RPMI7951 (cell line): ENCODE measurements at regions not wholly inside any gene's neighbourhood (a gene's known extent, or its start where the extent isn't known, plus 50 kb on each side); places are given as distances from the start of the nearest gene placed in this dataset.

Source experiments
- DNase-seq: peaks from one replicate; pipeline ENCODE4 v3.0.0-alpha.2; 2012; ENCODE audit warnings: low read depth

DNA sequence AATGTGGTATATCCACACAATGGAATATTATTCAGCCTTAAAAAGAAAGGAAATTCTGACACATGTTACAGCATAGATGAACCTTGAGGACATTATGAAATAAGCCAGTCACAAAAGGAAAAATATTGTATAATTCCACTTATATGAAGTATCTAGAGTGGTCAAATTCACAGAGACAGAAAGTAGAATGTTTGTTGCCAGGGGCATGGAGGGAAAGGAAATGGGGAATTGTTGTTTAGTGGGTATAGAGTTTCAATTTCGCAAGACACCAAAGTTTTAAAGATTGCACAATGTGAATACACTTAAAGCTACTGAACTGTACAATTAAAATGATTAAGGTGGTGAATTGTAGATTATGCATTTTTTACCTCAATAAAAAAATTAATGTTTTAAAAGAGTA is 92.9 kb downstream of the TXNL1 start:
- no peak for DNase-seq

DNA sequence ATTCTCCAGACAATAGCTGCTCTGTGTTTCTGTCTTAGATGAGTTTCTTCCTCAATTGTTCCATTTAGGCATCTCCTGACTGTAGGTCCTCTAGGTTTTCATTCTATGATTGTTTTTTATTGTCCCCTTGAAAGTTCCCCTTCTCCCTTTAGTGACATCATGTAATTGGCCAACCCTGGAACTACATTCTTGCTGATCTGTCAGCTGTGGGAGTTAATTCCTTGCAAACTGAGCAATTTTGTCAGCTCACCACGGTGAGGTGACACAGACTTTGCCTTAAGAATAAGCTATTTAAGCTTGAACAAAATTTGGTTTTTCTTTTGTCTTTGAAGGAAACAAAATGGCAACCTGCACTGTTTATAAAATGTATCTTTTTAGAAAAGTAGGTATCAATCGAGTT is 95.9 kb downstream of the TXNL1 start:
- DNase-seq = no peak

GRCh38 chr18:56541793-56542192 is 96.6 kb downstream of the TXNL1 start:
- DNase-seq = no peak

DNA sequence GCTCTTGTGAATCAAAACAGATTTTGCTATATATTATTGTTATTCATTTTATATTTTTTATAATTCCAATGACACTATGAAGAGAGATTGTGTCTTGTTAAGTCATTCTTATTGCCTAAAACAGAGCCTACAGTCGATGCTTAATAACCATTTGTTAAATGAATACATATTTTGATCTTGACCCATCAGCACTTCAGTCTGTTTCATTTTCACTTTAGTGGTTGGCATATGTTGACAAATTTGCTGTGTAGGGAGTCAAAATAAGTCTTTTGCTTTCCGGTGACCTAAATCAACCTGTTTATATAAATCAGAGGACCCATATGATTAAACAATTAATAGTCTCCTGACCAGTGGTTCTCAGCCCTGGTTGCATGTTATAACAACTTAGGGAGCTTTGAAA is 97.1 kb downstream of the TXNL1 start:
- DNase-seq = no peak

- no peak for DNase-seq
Measured at GRCh38 chr18:56538746-56539145, 99.6 kb downstream of the TXNL1 start.

- DNase-seq = peak; percentile 44
Measured at GRCh38 chr18:56532176-56532840, 106.1 kb downstream of the TXNL1 start.

DNA sequence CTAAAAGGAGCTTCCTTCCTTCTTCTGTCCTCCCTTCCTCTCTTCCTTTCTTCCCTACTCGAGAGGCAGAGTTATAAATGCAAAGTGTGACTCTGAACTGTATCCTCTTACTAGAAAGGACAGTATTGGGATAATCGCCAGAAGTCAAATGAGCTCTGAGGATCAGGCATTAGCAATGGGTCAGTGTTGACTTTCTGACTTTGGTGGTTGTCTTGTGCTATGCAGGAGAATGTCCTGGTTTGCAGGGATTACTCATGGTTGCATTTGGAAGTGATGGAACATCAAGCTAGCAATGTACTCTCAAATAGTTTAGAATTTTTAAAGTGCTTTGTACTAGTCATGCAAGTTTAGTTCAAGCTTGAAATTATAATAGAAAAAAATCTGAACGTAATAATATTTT is 115.6 kb downstream of the TXNL1 start:
- no peak for DNase-seq

- DNase-seq = no peak
Measured at GRCh38 chr18:56521263-56521662, 117.1 kb downstream of the TXNL1 start.

DNA sequence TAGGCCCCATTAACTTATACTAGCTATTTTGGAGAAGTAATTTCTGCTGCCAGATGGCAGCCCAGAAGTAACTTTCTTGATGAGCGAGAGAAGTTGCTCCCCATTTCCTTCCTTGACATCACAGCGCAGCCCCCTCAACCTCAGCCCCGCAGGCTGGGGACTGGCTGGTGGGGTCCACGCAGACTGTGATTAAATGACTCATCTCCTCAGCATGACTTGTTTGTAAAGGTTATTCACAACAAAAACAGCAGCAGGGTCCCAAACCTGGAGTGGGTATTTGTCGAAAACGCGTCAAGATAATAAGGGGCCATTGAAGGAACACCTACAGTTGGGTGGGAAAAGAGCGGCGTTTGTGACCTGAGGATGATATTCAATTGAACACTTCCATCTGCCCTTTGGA is 120.6 kb downstream of the TXNL1 start:
- DNase-seq = no peak

- DNase-seq = no peak
Measured at GRCh38 chr18:56517196-56517595, 121.2 kb downstream of the TXNL1 start.

- DNase-seq = no peak
Measured at GRCh38 chr18:56516789-56517188, 121.6 kb downstream of the TXNL1 start.

DNA sequence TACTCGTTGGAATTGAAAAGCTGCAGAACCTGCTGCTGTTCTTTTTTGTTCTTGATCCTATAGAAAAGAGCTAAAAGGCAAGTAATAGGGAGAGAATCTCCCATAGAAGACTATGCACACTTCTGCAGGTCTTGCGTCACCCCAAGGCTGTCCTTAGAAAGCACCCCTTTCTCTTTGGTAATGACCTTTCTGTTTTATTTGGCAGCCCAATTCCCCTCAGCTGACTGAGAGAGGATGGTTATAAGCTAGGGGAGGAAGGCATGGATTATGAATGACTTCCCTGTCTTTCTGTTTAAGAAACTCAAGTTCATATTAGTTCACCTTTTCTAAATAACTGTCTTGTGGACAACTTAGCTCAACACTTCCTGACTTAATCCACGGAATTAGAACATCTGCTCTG is 122.9 kb downstream of the TXNL1 start:
- DNase-seq = no peak

DNA sequence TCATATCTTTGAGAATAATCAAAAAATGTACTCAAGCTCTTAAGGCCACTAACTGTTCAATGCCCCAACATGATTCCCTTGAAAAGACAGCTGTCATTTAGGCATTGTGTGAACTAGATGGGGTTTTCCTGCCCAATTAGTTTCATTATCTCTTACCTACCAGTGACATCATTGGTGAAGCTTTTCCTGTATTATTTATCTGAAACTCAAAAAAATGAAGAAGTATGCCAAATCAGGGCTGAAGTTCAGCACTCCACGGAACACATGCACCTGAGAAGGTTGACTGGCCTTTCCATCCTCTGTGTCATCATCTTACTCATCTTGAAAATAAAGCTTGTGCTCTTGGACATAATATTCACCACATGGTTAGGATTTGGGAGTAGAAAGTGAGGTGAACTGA is 126.4 kb downstream of the TXNL1 start:
- DNase-seq = no peak

DNA sequence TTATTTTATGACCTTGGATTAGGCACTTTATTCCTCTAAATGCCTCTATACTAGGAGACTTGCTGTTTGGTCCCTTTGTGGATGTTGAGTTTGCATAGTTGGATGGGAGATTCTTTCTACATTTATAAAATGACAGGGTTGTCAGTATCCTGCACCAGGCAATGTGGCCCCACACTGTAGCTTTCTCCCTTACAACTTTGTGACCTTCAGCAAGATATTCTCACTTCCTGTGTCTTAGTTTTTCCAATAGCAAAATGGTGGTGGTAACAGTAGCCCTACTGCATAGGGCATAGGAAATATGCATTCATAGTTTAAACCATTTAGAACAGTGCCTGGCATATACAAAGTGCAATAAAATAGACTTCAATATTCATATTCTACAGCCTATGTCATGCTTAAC is 128.3 kb downstream of the TXNL1 start:
- DNase-seq = no peak

- no peak for DNase-seq
Measured at GRCh38 chr18:56509656-56510055, 128.7 kb downstream of the TXNL1 start.

DNA sequence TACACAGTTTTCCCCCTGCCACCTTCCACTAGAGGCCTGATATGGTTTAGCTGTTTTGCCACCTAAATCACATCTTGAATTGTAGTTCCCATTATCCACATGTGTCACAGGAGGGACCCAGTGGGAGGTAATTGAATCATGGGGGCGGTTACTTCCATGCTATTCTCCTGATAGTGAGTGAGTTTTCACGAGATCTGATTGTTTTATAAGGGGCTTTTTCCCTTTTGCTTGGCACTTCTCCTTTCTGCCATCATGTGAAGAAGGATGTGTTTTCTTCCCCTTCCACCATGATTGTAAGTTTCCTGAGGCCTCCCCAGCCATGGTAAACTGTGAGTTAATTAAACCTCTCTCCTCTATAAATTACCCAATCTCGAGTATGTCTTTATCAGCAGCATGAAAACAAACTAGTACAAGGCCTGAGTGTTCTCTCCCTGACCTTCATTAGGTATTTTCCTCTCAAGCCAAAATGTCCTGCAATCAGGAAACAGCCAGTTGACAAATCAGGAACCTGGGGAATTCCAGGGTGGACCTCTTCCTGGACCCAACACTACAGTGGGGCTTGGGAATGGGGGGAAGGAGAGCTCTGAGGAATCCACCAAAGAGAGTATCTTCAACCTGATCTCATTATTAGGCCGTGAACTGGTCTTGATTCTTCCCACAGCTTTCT is 129.9 kb downstream of the TXNL1 start:
- no peak for DNase-seq

DNA sequence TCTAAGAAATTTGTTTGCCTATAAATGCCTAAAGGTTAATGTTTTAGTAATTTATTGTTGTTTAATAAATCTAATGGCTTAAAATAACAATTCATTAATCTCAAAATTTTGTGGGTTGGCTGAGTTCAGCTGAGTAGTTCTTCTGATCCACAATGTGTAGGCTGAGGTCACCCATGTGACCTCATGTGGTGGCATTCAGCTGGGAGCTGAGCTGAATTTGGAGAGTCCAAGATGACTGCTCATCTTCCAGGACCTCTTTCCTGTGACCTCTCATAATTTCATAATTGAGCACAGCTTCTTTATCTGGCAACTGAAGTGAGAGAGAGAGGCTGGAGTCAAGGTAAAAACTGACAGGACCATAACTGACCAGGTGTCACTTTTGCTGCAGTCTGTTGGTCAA is 132.4 kb downstream of the TXNL1 start:
- no peak for DNase-seq

DNA sequence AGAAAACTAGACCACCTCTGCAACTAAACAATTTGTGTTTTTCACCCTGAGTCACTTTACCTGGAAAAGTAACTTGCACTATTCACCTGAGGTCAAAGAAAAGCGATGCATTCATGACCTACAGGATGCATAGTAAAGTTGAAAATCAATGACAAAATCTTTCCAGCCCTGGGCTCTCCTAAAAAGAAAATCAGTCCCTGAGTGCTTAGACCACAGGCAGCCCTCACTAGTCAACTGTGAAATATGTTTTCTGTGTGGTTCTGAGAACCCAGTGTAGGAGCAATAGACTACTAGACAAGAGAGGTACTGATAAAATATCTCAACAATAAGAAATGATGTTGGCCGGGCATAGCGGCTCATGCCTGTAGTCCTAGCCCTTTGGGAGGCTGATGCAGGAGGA is 133.1 kb downstream of the TXNL1 start:
- DNase-seq = no peak

- DNase-seq = no peak
Measured at GRCh38 chr18:56501896-56502295, 136.5 kb downstream of the TXNL1 start.

- no peak for DNase-seq
Measured at GRCh38 chr18:56495884-56496283, 142.5 kb downstream of the TXNL1 start.

DNA sequence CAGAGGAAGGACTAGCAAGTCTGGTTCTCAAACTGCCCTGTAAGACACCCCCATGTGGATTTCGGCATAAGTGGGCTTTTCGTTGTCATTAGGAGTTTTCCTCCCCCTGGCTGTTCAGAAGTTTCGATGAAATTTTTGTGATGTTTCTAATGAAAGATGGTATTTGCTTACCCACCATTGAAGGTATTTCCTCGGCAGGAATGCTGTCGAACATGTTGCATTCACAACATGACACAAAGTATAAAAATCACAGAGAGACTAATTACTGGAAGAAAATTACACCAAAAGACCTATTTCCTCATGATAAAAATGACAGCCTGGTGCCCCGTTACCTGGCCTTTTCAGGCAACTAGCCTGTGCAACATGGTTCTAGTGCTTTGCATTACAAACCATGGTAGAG is 144.9 kb downstream of the TXNL1 start:
- DNase-seq = no peak

DNA sequence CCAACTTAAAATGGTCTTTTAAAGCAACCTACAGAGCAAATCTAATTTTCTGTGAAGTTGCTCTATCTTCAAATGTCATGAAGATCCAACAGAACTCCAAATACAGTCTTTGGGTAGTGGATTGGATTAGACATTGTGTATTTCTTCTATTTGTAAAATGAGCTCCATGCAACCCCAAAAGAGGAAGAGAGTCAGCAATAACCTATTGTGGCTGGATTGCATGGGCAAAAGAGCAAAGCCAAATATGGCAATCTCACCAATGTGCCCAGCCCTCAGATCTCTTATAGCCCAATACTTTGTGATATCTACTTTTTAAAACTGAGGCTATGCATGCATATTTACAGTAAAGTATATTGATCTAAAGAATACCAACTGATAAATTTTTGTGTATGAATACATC is 146.3 kb downstream of the TXNL1 start:
- DNase-seq = no peak

DNA sequence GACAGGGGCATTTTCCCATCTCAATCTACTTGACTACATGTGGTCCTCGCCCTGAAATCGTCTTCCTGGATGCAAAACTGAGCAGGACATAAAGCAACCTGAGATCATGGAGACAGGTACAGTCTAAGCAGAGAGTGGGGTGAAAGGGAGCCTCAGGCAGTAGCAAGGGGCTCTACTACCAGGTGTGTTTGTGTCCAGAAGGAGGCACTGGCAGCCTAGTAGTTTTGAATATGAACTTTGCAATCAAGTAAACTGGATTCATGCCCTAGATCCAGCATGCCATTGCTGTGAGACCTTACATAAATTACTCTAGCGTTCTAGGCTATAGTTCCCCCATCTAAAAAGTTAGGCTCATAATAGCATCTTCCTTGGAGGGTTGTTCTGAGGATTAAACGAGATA is 147.4 kb downstream of the TXNL1 start:
- DNase-seq = no peak

DNA sequence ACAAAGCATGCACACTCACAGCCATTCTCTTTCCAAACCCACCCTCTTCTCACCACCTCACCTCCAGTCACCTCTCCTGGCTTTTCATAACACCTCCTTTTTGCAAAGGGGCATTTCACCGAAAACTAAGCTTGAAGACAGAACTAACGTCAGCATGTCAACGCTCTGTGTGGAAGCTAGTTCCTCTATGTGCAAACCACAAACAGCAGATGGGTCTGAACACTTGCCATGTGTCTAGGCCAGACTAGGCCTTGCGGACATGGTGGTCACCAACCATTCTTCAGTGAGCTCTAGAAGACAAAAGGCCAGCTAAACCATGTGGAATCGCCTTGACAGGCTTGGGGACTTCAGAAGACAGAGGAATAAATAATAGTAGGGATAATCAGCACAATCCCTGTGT is 148.5 kb downstream of the TXNL1 start:
- DNase-seq = no peak
